OCI-LY1 (cell line): ENCODE measurements at regions not wholly inside any gene's neighbourhood (a gene's known extent, or its start where the extent isn't known, plus 50 kb on each side); places are given as distances from the start of the nearest gene placed in this dataset.

ENCODE experiments used
- H2AFZ ChIP-seq: fragments of 200-600 bp; sonication (generic), shearing (Covaris generic); 2 replicates; pipeline ENCODE4 v1.6.0; 2014; ENCODE audit warnings: antibody characterized with exemption, mild to moderate bottlenecking, low read length
- H3F3A ChIP-seq: fragments of 200-600 bp; sonication (generic), shearing (Covaris generic); 2 replicates; pipeline ENCODE4 v1.6.0; 2014; ENCODE audit warnings: mild to moderate bottlenecking, antibody characterized with exemption, low read length, moderate library complexity; ENCODE audit not compliant: insufficient read depth
- H3K27ac ChIP-seq: fragments of 200-600 bp; sonication (generic); 2 replicates; pipeline ENCODE4 v1.5.1; 2014; ENCODE audit warnings: low read length, mixed run types, mild to moderate bottlenecking, low read depth; ENCODE audit not compliant: poor library complexity, severe bottlenecking
- H3K27me3 ChIP-seq: fragments of 200-600 bp; sonication (generic); 2 replicates; pipeline ENCODE4 v1.6.0; 2014; ENCODE audit warnings: antibody characterized with exemption, mild to moderate bottlenecking, low read length, moderate library complexity; ENCODE audit not compliant: insufficient read depth
- H3K36me3 ChIP-seq: fragments of 200-600 bp; sonication (generic); 2 replicates; pipeline ENCODE4 v1.6.1; 2014; ENCODE audit warnings: mild to moderate bottlenecking, antibody characterized with exemption, low read length, moderate library complexity, mixed read lengths; ENCODE audit not compliant: insufficient read depth
- H3K4me1 ChIP-seq: fragments of 200-600 bp; sonication (generic); 2 replicates; pipeline ENCODE4 v1.5.1; 2014; ENCODE audit warnings: mild to moderate bottlenecking, low read length, moderate library complexity; ENCODE audit not compliant: insufficient read depth, severe bottlenecking
- H3K4me2 ChIP-seq: fragments of 200-600 bp; sonication (generic), shearing (Covaris generic); 2 replicates; pipeline ENCODE4 v1.6.1; 2014; ENCODE audit warnings: low read length
- H3K4me3 ChIP-seq: fragments of 200-600 bp; sonication (generic); 2 replicates; pipeline ENCODE4 v1.5.1; 2014; ENCODE audit warnings: low read length, low read depth, mild to moderate bottlenecking, mixed read lengths; ENCODE audit not compliant: poor library complexity, severe bottlenecking
- H3K79me2 ChIP-seq: fragments of 200-600 bp; shearing (Covaris generic); 2 replicates; pipeline ENCODE4 v1.6.1; 2016; ENCODE audit warnings: mixed run types, low read length, mixed read lengths; ENCODE audit not compliant: insufficient read depth
- H3K9ac ChIP-seq: fragments of 200-600 bp; sonication (generic), shearing (Covaris generic); 2 replicates; pipeline ENCODE4 v1.6.1; 2014; ENCODE audit warnings: mild to moderate bottlenecking, low read length, mixed read lengths
- H3K9me2 ChIP-seq: fragments of 200-600 bp; sonication (generic), shearing (Covaris generic); 2 replicates; pipeline ENCODE4 v1.6.1; 2014; ENCODE audit warnings: low read depth, mild to moderate bottlenecking, low read length, mixed read lengths
- H3K9me3 ChIP-seq: fragments of 200-600 bp; shearing (Covaris generic); 2 replicates; pipeline ENCODE4 v1.6.1; 2014; ENCODE audit warnings: low read length, mixed read lengths
- H4K20me1 ChIP-seq: fragments of 200-600 bp; sonication (generic), shearing (Covaris generic); 2 replicates; pipeline ENCODE4 v1.6.0; 2016; ENCODE audit warnings: mild to moderate bottlenecking, low read length; ENCODE audit not compliant: insufficient read depth
- CTCF ChIP-seq: fragments of 200-600 bp; sonication (generic), shearing (Covaris generic); IDR thresholded peaks from 2 replicates; pipeline ENCODE4 v1.5.1; 2017; ENCODE audit warnings: mild to moderate bottlenecking, antibody characterized with exemption, low read length, moderate library complexity, mixed read lengths
- EZH2 ChIP-seq: fragments of 200-600 bp; sonication (generic), shearing (Covaris generic); IDR thresholded peaks from 2 replicates; pipeline ENCODE4 v1.8.0; 2017; ENCODE audit warnings: borderline replicate concordance, mixed run types, mild to moderate bottlenecking, antibody characterized with exemption, low read length, moderate library complexity, mixed read lengths

GRCh38 chr13:31631071-31631470 is 108.3 kb upstream of the RXFP2 start:
- Histone ChIP-seq H3K79me2 (no peaks in the 10 kb centered on the region), H3K36me3 (no peaks in the 10 kb centered on the region), H3K4me2 (no peak overlapping the region), H3K9ac (no peak overlapping the region), H3K27ac (no peak overlapping the region), H3K9me3 (no peaks in the 10 kb centered on the region), H3K4me3 (no peak overlapping the region), H3K27me3 (no peaks in the 10 kb centered on the region), H4K20me1 (no peaks in the 10 kb centered on the region), H3K4me1 (no peaks in the 10 kb centered on the region), H3F3A (no peaks in the 10 kb centered on the region), H3K9me2 (no peaks in the 10 kb centered on the region), H2AFZ (no peak overlapping the region)
- no peak for TF ChIP-seq CTCF
- TF ChIP-seq EZH2: no peak

- H3K9me2 ChIP-seq: no peaks in the 10 kb centered on the region
- H3K36me3 ChIP-seq: no peaks in the 10 kb centered on the region
- no peak for TF ChIP-seq EZH2
- no peak for TF ChIP-seq CTCF
- no peaks in the 10 kb centered on the region for H3K27me3 ChIP-seq
- no peak overlapping the region for H2AFZ ChIP-seq
- no peaks in the 10 kb centered on the region for H3F3A ChIP-seq
- no peak overlapping the region for H3K27ac ChIP-seq
- no peaks in the 10 kb centered on the region for H4K20me1 ChIP-seq
- H3K9ac ChIP-seq: no peak overlapping the region
- H3K4me1 ChIP-seq: no peaks in the 10 kb centered on the region
- H3K9me3 ChIP-seq: no peaks in the 10 kb centered on the region
- H3K4me3 ChIP-seq: no peak overlapping the region
- no peaks in the 10 kb centered on the region for H3K79me2 ChIP-seq
- no peak overlapping the region for H3K4me2 ChIP-seq
Observed at GRCh38 chr13:31631746-31632145, 107.6 kb upstream of the RXFP2 start.

- Histone ChIP-seq H2AFZ (no peak overlapping the region), H3F3A (no peaks in the 10 kb centered on the region), H3K79me2 (no peaks in the 10 kb centered on the region), H3K36me3 (no peaks in the 10 kb centered on the region), H3K9me3 (no peaks in the 10 kb centered on the region), H3K27me3 (no peaks in the 10 kb centered on the region), H4K20me1 (no peaks in the 10 kb centered on the region), H3K27ac (no peak overlapping the region), H3K4me2 (no peak overlapping the region), H3K9me2 (no peaks in the 10 kb centered on the region), H3K9ac (no peak overlapping the region), H3K4me1 (no peaks in the 10 kb centered on the region), H3K4me3 (no peak overlapping the region)
- TF ChIP-seq CTCF (no peak), EZH2 (no peak)
Observed at GRCh38 chr13:31638577-31638976, 100.7 kb upstream of the RXFP2 start.
